ENCODE measurements at regions not wholly inside any gene's neighbourhood (a gene's known extent, or its start where the extent isn't known, plus 50 kb on each side); places are given as distances from the start of the nearest gene placed in this dataset.

- Histone ChIP-seq H3K4me1 (ENCODE audit: insufficient read depth) (no peaks in the 10 kb centered on the region), H3K79me2 (replicated peaks; ENCODE audit: insufficient read depth) (no peaks in the 10 kb centered on the region), H3K4me2 (no peak overlapping the region), H3F3A (replicated peaks; ENCODE audit: low read depth) (no peaks in the 10 kb centered on the region), H3K36me3 (ENCODE audit: insufficient read depth) (no peaks in the 10 kb centered on the region), H3K27ac (ENCODE audit: low read depth) (no peak overlapping the region), H3K27me3 (ENCODE audit: insufficient read depth) (no peaks in the 10 kb centered on the region), H3K9me2 (ENCODE audit: insufficient read depth) (no peaks in the 10 kb centered on the region; the same call in 1 of the 2 replicates), H4K20me1 (replicated peaks; ENCODE audit: insufficient read depth) (no peaks in the 10 kb centered on the region), H2AFZ (no peak overlapping the region), H3K4me3 (no peak overlapping the region)
- TF ChIP-seq NANOG (IDR thresholded peaks at IDR 0.05; ENCODE audit: borderline replicate concordance) (no peak), ZNF331 (CRISPR knock-in tag; IDR thresholded peaks at IDR 0.05; ENCODE audit: low read depth) (no peak), JUNB (IDR thresholded peaks at IDR 0.05; ENCODE audit: unreplicated experiment) (no peak), ZNF462 (CRISPR knock-in tag; IDR thresholded peaks at IDR 0.05) (no peak), POLR2AphosphoS5 (IDR thresholded peaks at IDR 0.05; ENCODE audit: low read depth) (no peak), STAT1 (IDR thresholded peaks at IDR 0.05; ENCODE audit: unreplicated experiment) (no peak), EZH2phosphoT487 (IDR thresholded peaks at IDR 0.05; ENCODE audit: unreplicated experiment) (no peak), REST (IDR thresholded peaks at IDR 0.05; ENCODE audit: unreplicated experiment) (no peak), ETS1 (IDR thresholded peaks at IDR 0.05) (no peak), CREB1 (CRISPR knock-in tag; IDR thresholded peaks at IDR 0.05; ENCODE audit: low read depth) (no peak), ZNF114 (CRISPR knock-in tag; IDR thresholded peaks at IDR 0.05) (no peak), CTCF (conservative IDR thresholded peaks at IDR 0.05; ENCODE audit: low read depth in 2 of 2) (no peak), EZH2 (IDR thresholded peaks at IDR 0.05; ENCODE audit: low read depth, unreplicated experiment) (no peak)
- H3K36me3 Mint-ChIP-seq (ENCODE audit: low read depth): no peaks in the 10 kb centered on the region
- H3K27ac Mint-ChIP-seq: no peak overlapping the region
- H3K4me3 Mint-ChIP-seq: no peak overlapping the region
- peaks cover 2% of the 10 kb centered on the region; the same call in 1 of the 3 replicates for H3K9me3 Mint-ChIP-seq
- no peak for DNase-seq (ENCODE audit: low spot score)
- H3K4me1 Mint-ChIP-seq: no peaks in the 10 kb centered on the region
- no peak for ATAC-seq
- H3K27me3 Mint-ChIP-seq (ENCODE audit: insufficient read depth, low read depth, poor library complexity): no peaks in the 10 kb centered on the region
Measured at GRCh38 chr5:13427827-13428557, 516.5 kb downstream of the DNAH5 start.

Measured in GM23338 (cell line).